Stromal cell of bone marrow (primary cell): ENCODE measurements at regions not wholly inside any gene's neighbourhood (a gene's known extent, or its start where the extent isn't known, plus 50 kb on each side); places are given as distances from the start of the nearest gene placed in this dataset.
"Not testable (repeated sequence)": the region's sequence is repeated elsewhere in the genome, so short reads cannot be mapped to it uniquely, and the experiment has no call there.

Experiments used
- DNase-seq: peaks from one replicate; pipeline ENCODE4 v3.0.0-alpha.2; 2012; ENCODE audit warnings: low read depth

DNA sequence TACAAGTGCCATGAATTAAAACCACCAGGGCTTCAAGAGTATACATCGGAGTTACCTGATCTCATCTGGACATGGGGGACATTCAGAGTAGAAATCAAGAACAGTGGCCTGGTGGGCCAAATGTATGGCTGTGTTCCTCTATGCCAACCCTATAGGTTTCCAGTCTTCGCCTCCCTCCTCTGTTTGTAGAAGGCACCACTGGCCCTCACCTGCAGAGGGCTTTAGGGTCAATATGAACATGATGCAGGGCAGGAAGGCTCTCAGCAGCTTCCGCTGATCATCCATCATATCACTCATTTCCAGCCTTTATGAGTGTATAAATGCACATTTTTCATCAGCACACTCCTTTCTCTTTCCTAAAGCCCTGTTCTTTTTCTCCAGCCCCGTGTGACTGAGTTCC is 555.5 kb upstream of the BRINP1 start:
- no peak for DNase-seq

- no peak for DNase-seq
Measured at GRCh38 chr9:119917175-119917574, 547.9 kb upstream of the BRINP1 start.

DNA sequence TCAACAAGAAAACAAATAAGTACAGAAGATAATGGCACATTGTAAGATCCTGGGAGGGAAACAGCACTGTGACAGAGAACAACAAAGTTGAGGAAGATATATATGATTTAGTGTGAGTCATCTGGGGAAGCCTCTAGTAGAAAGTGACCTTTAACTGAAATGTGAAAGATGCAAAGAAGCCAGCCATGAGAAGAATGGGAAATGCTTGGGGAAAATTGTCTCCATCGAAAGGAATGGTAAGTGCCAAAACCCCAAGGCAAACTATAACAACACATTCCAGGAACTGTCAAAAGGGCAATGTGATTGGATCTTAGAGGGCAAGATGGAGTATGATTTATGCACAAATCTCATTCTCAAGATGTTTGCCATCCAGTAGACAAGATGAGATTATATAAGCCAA is 537.8 kb upstream of the BRINP1 start:
- no peak for DNase-seq

GRCh38 chr9:119905724-119906123 is 536.5 kb upstream of the BRINP1 start:
- no peak for DNase-seq

- DNase-seq, result no peak
Measured at GRCh38 chr9:119903851-119904250, 534.6 kb upstream of the BRINP1 start.

DNA sequence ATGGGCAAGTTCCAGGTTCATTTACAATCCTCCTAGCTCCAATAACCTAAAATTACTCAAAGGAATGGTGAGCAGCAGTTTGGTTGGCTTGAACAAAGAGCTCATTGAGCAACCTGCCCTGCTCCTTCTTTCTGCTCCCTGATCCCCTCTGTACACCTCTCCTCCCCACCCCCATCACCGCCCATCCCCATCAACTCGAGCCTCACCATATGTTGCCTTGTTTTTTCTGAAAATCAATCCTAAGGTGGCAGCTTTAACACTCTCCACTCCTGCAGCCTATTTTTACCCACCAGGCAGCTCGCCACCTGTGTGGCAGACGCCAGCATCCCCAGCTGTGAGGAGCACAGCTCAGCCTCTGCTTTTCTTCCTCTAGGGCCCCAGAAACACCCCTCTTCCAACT is 533.4 kb upstream of the BRINP1 start:
- DNase-seq, result no peak

- DNase-seq, result no peak
Measured at GRCh38 chr9:119898316-119898715, 529.1 kb upstream of the BRINP1 start.

- DNase-seq, result no peak
Measured at GRCh38 chr9:119884438-119884837, 515.2 kb upstream of the BRINP1 start.

DNA sequence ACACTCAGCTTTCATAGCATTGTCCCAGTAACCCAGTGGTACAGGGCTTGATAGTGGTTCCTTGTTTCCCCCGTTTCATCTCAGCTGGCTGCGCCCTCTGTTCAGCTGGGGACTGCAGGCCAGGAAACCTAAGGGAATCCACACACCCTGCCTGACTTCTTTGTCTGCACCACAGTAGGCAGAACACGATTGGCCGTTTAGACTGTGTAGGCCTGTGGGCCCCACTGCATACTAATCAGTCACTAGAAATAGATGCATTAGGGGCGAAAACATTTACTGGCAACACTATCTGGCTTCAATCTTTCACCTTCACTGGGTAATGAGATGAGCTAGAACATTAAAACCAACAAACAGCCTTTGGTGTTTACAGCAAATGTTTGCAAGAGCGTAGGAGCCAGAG is 512.7 kb upstream of the BRINP1 start:
- no peak for DNase-seq

- DNase-seq, result no peak
Measured at GRCh38 chr9:119880361-119880760, 511.1 kb upstream of the BRINP1 start.

DNA sequence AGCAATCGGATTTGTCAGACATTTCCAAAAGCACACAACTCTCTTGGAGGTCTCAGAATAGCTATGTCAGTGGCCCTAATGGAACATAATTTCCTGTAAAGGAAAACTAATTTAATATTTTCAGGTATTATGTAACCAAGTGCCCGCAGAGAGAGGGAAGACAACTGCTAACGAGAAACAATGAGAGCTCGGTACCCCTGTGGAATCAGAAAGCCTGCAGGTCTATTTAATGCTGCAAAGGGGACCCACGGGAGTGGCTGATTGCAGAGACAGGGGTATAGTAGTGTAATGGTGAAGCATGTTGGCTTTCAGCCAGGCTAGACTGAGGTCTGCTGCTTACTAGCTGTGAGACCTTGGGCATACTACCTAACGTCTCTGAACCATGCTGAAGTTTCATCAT is 508.1 kb upstream of the BRINP1 start:
- no peak for DNase-seq

DNA sequence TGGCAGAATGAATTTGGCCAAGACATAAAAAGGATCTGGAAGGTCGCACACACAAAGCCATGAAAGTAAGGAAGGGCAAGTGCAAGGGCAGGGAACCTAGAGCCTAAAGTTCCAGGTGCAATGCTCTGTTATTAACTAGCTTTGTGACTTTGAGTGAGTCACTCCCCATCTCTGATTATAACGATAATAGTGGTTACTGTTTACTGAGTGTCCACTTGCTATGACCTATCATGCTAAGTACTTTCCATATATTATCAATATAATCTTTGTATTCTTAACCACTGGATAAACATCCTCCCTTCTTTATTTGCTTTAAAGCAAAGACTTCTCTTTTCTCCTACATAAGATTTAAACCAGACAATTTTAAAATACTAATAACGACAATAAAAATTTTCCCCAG is 504.6 kb upstream of the BRINP1 start:
- no peak for DNase-seq

DNA sequence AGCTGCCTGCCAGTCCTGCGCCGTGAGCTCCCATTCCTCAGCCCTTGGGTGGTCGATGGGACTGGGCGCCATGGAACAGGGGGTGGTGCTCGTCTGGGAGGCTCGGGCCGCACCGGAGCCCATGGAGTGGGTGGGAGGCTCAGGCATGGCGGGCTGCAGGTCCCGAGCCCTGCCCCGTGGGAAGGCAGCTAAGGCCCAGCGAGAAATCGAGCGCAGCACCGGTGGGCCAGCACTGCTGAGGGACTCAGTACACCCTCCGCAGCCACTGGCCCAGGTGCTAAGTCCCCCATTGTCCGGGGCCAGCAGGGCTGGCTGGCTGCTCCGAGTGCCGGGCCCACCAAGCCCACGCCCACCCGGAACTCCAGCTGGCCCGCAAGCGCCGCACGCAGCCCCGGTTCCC is 501.0 kb upstream of the BRINP1 start:
- not testable (repeated sequence) for DNase-seq

GRCh38 chr9:119868694-119869093 is 499.5 kb upstream of the BRINP1 start:
- no peak for DNase-seq

GRCh38 chr9:119861842-119862241 is 492.6 kb upstream of the BRINP1 start:
- no peak for DNase-seq

- DNase-seq, result no peak
Measured at GRCh38 chr9:119859128-119859527, 489.9 kb upstream of the BRINP1 start.

- DNase-seq, result no peak
Measured at GRCh38 chr9:119853126-119853525, 483.9 kb upstream of the BRINP1 start.

DNA sequence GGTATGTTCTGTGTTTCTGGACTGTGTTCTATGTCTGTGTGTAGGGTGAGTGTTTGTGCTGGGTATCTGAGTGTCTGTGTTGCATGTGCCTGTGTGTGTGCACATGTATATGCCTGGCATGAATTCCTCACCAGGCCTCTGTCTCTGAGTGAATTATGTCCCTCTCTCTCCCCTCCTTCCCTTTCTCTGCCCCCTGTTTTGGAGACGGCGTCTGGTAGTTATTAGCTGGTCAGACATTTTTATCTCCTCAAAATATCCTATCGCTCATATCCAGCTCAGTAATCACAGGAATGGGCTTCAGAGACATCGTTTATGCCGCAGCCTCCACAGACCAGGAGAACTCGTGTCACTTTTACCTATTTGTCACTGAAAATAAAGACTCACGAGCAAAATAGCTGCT is 483.2 kb upstream of the BRINP1 start:
- DNase-seq, result no peak

DNA sequence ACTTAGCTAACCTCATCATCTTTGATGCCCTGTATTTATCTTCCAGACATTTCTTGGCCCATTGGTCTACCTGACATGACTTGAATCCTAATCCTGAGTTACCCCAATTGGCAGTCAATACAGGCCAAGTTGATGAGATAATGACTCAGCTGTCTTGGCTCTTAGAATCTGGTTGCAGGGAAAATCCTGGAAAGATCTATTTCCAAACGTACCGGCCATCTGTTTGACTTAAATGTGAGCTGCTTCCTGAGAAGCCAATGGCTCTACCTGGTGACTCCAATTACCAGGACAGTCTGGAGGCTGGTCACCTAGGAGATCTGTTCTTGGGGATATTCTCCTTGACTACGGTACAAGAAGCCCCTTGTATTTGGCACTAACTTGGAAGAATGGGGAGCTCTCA is 475.2 kb upstream of the BRINP1 start:
- no peak for DNase-seq

DNA sequence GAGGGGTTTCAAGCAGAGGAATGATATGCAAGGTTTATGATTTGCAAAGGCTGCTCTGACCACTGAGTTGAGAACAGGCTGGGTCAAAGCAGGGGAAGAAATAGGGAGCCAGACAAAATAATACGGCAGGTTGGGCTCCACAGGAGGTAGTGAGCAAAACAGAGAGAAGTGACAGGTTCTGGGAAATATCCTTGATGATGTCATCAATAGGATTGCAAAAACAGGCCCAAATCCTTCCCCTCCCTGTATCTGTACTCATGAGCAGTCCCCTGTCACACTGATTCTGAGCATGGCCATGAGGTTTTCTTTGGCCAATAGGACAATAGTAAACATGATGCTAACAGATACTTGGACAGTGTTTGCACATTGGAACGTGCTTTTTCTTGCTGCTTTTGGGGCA is 471.8 kb upstream of the BRINP1 start:
- DNase-seq, result no peak

- no peak for DNase-seq
Measured at GRCh38 chr9:119839888-119840287, 470.7 kb upstream of the BRINP1 start.

GRCh38 chr9:119838210-119838609 is 469.0 kb upstream of the BRINP1 start:
- DNase-seq, result no peak

DNA sequence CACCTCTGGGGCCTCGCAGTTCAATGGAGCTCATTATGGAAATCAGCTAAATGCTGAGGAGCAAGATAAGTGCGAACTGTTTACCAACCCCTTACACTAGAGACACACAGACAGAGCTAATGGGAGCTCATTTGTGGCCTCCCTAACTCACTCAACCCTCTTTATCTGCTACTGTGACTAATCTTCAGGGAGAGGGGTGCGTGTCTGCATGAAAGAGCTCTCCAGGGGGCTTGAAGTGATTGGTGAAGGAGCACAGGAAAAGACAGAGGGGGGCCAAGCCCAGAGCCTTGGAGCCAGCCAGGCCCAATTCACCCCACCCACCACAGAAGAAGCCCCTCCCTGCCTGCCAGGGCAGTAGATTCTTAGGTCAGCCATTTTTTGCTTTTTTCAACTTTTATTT is 466.8 kb upstream of the BRINP1 start:
- no peak for DNase-seq

- no peak for DNase-seq
Measured at GRCh38 chr9:119834064-119834620, 464.9 kb upstream of the BRINP1 start.

DNA sequence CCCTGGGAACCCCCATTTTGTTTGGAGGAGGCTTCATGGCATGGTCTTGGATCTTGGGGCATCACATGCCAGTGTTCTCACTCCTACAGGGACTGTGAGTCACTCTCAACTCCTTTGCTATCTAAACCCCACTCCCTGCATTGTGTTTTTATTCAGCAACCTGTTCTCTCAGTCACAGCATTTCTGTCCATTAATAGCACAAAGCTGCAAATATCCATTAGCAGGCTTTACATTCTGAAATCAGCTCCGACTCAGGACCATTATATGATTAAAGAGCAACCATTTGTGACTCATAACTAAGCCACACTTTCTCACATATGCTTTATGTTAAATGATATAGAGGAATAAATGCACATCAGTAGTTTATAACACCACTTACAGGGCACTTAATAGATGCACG is 462.1 kb upstream of the BRINP1 start:
- DNase-seq, result no peak
